ENCODE measurements at regions not wholly inside any gene's neighbourhood (a gene's known extent, or its start where the extent isn't known, plus 50 kb on each side); places are given as distances from the start of the nearest gene placed in this dataset.

DNA sequence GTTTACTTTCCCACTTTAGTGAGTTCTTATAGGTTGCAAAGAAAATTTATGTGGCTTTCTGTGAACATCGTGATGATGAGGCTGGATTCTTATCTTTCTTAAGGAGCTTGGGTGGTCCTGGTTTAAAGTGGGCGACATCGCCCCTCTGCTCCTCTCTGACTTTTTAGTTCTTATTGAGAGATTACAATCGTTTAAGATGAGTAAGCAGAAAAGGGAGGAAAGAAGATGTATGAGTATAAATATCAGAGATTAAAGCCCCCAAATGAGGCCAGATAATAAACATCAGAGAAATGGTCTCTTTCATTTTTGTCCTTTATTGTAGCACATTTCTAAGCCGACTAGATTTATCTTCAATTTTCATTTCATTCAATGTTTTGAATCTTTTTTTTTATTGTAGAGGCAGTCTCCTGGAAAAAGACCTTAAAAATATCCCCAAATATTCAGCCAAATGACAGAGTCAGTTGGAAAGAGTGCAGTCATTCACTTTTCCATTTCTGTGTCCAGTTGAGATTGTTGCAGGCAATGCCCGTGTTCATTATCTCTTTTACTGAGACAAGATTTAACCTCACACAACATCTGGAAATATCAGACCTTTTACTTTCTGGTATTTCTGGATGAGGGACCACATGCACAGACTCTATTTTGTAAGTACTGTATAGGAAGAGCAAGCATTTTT lies 62.0 kb upstream of the PDE7B start:
- TF ChIP-seq, protein P1, sequence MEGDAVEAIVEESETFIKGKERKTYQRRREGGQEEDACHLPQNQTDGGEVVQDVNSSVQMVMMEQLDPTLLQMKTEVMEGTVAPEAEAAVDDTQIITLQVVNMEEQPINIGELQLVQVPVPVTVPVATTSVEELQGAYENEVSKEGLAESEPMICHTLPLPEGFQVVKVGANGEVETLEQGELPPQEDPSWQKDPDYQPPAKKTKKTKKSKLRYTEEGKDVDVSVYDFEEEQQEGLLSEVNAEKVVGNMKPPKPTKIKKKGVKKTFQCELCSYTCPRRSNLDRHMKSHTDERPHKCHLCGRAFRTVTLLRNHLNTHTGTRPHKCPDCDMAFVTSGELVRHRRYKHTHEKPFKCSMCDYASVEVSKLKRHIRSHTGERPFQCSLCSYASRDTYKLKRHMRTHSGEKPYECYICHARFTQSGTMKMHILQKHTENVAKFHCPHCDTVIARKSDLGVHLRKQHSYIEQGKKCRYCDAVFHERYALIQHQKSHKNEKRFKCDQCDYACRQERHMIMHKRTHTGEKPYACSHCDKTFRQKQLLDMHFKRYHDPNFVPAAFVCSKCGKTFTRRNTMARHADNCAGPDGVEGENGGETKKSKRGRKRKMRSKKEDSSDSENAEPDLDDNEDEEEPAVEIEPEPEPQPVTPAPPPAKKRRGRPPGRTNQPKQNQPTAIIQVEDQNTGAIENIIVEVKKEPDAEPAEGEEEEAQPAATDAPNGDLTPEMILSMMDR (IDR thresholded peaks at IDR 0.05): no peak
- TF ChIP-seq ZFX (IDR thresholded peaks at IDR 0.05; ENCODE audit: borderline replicate concordance): no peak

DNA sequence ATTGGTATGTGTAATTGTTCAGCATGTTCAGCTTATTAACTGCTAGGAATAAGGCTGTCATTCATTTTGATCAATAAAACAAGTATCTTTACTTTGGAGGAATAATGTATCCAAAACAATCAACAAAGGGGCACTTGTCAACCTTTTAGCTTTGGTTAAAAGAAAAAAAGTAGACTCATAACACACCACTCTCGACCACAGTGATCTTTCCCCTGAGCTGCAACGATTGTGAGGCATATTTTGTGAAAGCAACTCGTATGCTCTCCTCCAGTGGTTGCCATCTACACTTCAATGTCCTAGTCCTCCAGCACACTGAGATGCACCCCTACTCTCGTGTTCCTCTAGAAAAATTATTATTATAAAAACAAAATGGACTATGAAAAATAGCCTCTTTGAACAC lies 60.1 kb upstream of the PDE7B start:
- no peak for TF ChIP-seq ZFX (IDR thresholded peaks at IDR 0.05; ENCODE audit: borderline replicate concordance)
- TF ChIP-seq, protein P1 (IDR thresholded peaks at IDR 0.05): no peak
- no peak overlapping the region for H3K27ac ChIP-seq

More for the DNA sequence above, 62.0 kb upstream of the PDE7B start:
- H3K27ac ChIP-seq: no peak overlapping the region

DNA sequence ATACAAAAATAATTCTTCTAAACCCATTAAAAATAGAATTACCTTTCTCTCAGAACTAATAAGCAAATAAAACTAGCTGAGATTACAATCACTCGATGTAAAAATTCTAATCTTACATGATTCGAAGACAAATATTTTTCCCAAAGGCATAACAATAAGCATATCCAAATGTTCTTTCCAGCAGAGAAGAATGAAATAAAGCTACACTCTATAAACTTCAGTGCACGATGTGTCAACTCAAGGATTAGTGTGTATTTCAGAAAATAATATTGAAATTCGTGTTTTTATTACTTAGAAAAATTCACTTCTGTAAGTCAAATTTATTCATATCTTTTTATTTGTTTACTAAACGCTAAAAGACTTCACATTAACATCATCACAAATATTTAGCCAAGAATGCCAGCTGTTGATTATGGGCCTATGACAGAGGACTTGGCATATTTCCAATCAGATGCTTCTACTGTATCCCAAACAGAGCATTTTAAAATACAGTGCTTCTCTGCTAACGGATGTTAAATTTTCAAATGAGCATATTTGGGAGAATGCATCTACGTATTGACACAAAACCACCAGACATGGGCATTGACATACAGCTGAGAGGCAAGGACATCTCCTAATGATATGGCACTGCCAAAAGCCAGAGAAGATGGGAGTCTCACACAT lies 54.7 kb upstream of the PDE7B start:
- no peak for TF ChIP-seq ZFX (IDR thresholded peaks at IDR 0.05; ENCODE audit: borderline replicate concordance)
- TF ChIP-seq, protein P1 (IDR thresholded peaks at IDR 0.05): no peak
- no peak overlapping the region for H3K27ac ChIP-seq

DNA sequence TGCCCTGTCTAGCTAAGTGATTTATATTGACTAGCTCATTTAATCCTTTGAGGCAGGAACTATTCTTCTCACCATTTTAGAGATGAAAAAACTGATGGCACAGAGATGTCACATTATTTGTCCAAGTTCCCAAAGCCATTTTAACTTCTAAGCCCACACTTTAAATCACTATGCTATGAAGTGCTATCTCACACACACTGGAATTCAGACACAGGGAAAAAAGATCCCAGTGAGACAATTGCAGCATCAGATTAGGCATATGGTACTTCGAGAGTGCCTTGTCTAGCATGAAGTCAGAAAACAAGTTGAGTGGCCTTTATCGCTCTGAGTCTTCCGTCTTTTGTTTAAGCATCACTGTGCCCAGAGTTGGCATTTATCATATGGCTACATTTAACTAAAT lies 54.1 kb upstream of the PDE7B start:
- H3K27ac ChIP-seq: no peak overlapping the region
- TF ChIP-seq, protein P1 (IDR thresholded peaks at IDR 0.05): no peak
- no peak for TF ChIP-seq ZFX (IDR thresholded peaks at IDR 0.05; ENCODE audit: borderline replicate concordance)

DNA sequence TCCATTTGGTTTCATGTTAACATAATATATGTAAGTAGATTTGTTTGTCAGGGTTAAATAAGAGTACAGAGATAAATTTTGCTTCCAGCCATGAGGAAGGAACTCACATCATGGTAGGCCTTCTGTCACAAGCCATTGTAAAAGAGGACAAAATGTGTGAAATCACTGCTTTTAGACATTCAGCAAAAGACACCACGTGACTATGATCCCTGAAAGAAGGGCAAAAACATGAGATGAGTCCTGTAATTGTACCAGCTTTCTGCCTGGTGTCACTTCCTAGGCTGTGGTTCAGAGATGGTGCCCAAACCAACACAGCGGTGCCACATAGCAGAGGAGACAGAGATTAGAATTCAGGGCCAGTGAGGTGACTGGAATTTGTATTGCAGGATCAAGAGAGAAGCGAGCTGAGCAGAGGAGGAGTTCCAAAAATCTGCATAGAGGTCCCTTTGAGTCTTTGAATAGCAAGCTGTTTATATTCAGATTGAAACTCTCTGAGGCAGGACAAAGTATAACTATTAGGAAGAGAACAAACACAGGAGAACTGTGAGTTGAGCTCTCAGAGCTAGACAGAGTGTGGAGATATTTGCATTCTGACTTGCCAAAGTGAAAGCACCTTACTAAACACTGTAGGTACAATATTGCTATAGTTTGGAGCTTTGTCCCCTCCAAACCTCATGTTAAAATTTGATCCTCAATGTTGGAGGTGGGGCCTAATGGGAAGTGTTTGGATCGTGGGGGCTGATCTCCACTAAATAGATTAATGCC lies 52.6 kb upstream of the PDE7B start:
- no peak for TF ChIP-seq ZFX (IDR thresholded peaks at IDR 0.05; ENCODE audit: borderline replicate concordance)
- TF ChIP-seq, protein P1 (IDR thresholded peaks at IDR 0.05): no peak
- H3K27ac ChIP-seq: no peak overlapping the region

All from 22Rv1 (cell line).